ENCODE measurements at regions not wholly inside any gene's neighbourhood (a gene's known extent, or its start where the extent isn't known, plus 50 kb on each side); places are given as distances from the start of the nearest gene placed in this dataset.
"Not testable (repeated sequence)": the region's sequence is repeated elsewhere in the genome, so short reads cannot be mapped to it uniquely, and the experiment has no call there.

GRCh38 chr5:90093751-90094485, 315.6 kb downstream of the CETN3 start:
- Histone ChIP-seq H3K9me3 (ENCODE audit: low read depth) (no peaks in the 10 kb centered on the region), H3K36me3 (replicated peaks; ENCODE audit: insufficient read depth, low read depth) (no peaks in the 10 kb centered on the region), H3K27me3 (no peaks in the 10 kb centered on the region), H3K27ac (peak overlapping the region; percentile 50), H3K79me2 (no peaks in the 10 kb centered on the region), H3K4me3 (no peak overlapping the region), H4K20me1 (ENCODE audit: insufficient read depth, poor library complexity, severe bottlenecking) (no peaks in the 10 kb centered on the region), H3K9me2 (replicated peaks; ENCODE audit: insufficient read depth) (no peaks in the 10 kb centered on the region), H3K4me1 (ENCODE audit: insufficient read depth) (peaks cover 10% of the 10 kb centered on the region), H2AFZ (no peak overlapping the region), H3K4me2 (no peak overlapping the region)
- TF ChIP-seq EZH2 (IDR thresholded peaks at IDR 0.05; ENCODE audit: borderline replicate concordance) = no peak
- no peak for TF ChIP-seq EZH2phosphoT487 (IDR thresholded peaks at IDR 0.05; ENCODE audit: low read depth, severe bottlenecking, unreplicated experiment)
- no peak for TF ChIP-seq CTCF (IDR thresholded peaks at IDR 0.05; ENCODE audit: poor library complexity)
- no peak for DNase-seq (ENCODE audit: low spot score)
- WGBS (ENCODE audit: low lambda C conversion rate, missing lambda C conversion rate) = 34% methylated on average over 3 of the region's 3 CpGs

GRCh38 chr5:90092734-90093133, 316.8 kb downstream of the CETN3 start:
- peak; percentile 8 for DNase-seq (ENCODE audit: low spot score)
- peak overlapping the region; percentile 22 for H3K27ac ChIP-seq
- H3K36me3 ChIP-seq (replicated peaks; ENCODE audit: insufficient read depth, low read depth) = no peaks in the 10 kb centered on the region
- H4K20me1 ChIP-seq (ENCODE audit: insufficient read depth, poor library complexity, severe bottlenecking) = no peaks in the 10 kb centered on the region
- H3K79me2 ChIP-seq = no peaks in the 10 kb centered on the region
- peaks cover 10% of the 10 kb centered on the region for H3K4me1 ChIP-seq (ENCODE audit: insufficient read depth)
- H3K4me2 ChIP-seq = no peak overlapping the region
- 58% methylated on average over 3 of the region's 3 CpGs for WGBS (ENCODE audit: low lambda C conversion rate, missing lambda C conversion rate)
- no peak for TF ChIP-seq CTCF (IDR thresholded peaks at IDR 0.05; ENCODE audit: poor library complexity)
- no peak for TF ChIP-seq EZH2phosphoT487 (IDR thresholded peaks at IDR 0.05; ENCODE audit: low read depth, severe bottlenecking, unreplicated experiment)
- no peak for TF ChIP-seq EZH2 (IDR thresholded peaks at IDR 0.05; ENCODE audit: borderline replicate concordance)
- no peaks in the 10 kb centered on the region for H3K9me3 ChIP-seq (ENCODE audit: low read depth)
- H2AFZ ChIP-seq = no peak overlapping the region
- H3K4me3 ChIP-seq = no peak overlapping the region
- H3K9me2 ChIP-seq (replicated peaks; ENCODE audit: insufficient read depth) = no peaks in the 10 kb centered on the region
- H3K27me3 ChIP-seq = no peaks in the 10 kb centered on the region

GRCh38 chr5:90084342-90084741, 325.2 kb downstream of the CETN3 start:
- Histone ChIP-seq H3K27me3 (no peaks in the 10 kb centered on the region), H4K20me1 (ENCODE audit: insufficient read depth, poor library complexity, severe bottlenecking) (no peaks in the 10 kb centered on the region), H3K36me3 (replicated peaks; ENCODE audit: insufficient read depth, low read depth) (no peaks in the 10 kb centered on the region), H3K9me2 (replicated peaks; ENCODE audit: insufficient read depth) (no peaks in the 10 kb centered on the region), H2AFZ (no peak overlapping the region), H3K4me1 (ENCODE audit: insufficient read depth) (no peaks in the 10 kb centered on the region), H3K4me3 (no peak overlapping the region), H3K4me2 (no peak overlapping the region), H3K27ac (no peak overlapping the region), H3K79me2 (no peaks in the 10 kb centered on the region), H3K9me3 (ENCODE audit: low read depth) (no peaks in the 10 kb centered on the region)
- DNase-seq (ENCODE audit: low spot score) = no peak
- WGBS (ENCODE audit: low lambda C conversion rate, missing lambda C conversion rate) = 94% methylated on average over 3 of the region's 3 CpGs
- TF ChIP-seq CTCF (IDR thresholded peaks at IDR 0.05; ENCODE audit: poor library complexity) = no peak
- TF ChIP-seq EZH2phosphoT487 (IDR thresholded peaks at IDR 0.05; ENCODE audit: low read depth, severe bottlenecking, unreplicated experiment) = no peak
- TF ChIP-seq EZH2 (IDR thresholded peaks at IDR 0.05; ENCODE audit: borderline replicate concordance) = no peak

GRCh38 chr5:90073026-90073570, 336.5 kb downstream of the CETN3 start:
- H3K4me1 ChIP-seq (ENCODE audit: insufficient read depth); H3K4me3 ChIP-seq; H3K4me2 ChIP-seq; H3K27ac ChIP-seq; H3K27me3 ChIP-seq; H3K36me3 ChIP-seq (replicated peaks; ENCODE audit: insufficient read depth, low read depth); H3K79me2 ChIP-seq; H3K9me3 ChIP-seq (ENCODE audit: low read depth); DNase-seq (ENCODE audit: low spot score); H2AFZ ChIP-seq; H3K9me2 ChIP-seq (replicated peaks; ENCODE audit: insufficient read depth); H4K20me1 ChIP-seq (ENCODE audit: insufficient read depth, poor library complexity, severe bottlenecking): not testable (repeated sequence)
- 94% methylated on average over 21 of the region's 22 CpGs for WGBS (ENCODE audit: low lambda C conversion rate, missing lambda C conversion rate)
